Heart left ventricle (tissue), 16 donors: ENCODE measurements at regions not wholly inside any gene's neighbourhood (a gene's known extent, or its start where the extent isn't known, plus 50 kb on each side); places are given as distances from the start of the nearest gene placed in this dataset.
A peak's percentile ranks its signal among the peaks of the same experiment; 100 is the strongest.
"Not testable (repeated sequence)": the region's sequence is repeated elsewhere in the genome, so short reads cannot be mapped to it uniquely, and the experiment has no call there.

Experiments used
- ATAC-seq, 4 donors: fragments of 200-7000 bp; cut with Tn5 transposase; one replicate each; pipeline ENCODE4 v1.9.1; 2020 to 2022; ENCODE audit warnings: moderate library complexity in 4 of 4, mild to moderate bottlenecking in 3 of 4, moderate number of reproducible peaks in 1 of 4
- DNase-seq, 5 donors: peaks; one replicate each; pipeline ENCODE4 v3.0.0-alpha.2; 2020
- H3K27ac ChIP-seq, 12 donors: fragments of 200-600 bp; sonication (generic) in 4 of 12; one replicate each; pipeline versions ENCODE4 v1.5.0 to v1.8.0; 2016 to 2022; ENCODE audit warnings: mild to moderate bottlenecking in 2 of 12
- H3K27me3 ChIP-seq, 9 donors: fragments of 200-600 bp; sonication (generic) in 2 of 9; one replicate each; pipeline versions ENCODE4 v1.5.1 to v1.8.0; 2016 to 2022; ENCODE audit warnings: mild to moderate bottlenecking in 3 of 9
- H3K36me3 ChIP-seq, 9 donors: fragments of 200-600 bp; sonication (generic) in 2 of 9; one replicate each; pipeline versions ENCODE4 v1.5.0 to v1.8.0; 2018 to 2022; ENCODE audit warnings: mild to moderate bottlenecking in 2 of 9
- H3K4me1 ChIP-seq, 12 donors: fragments of 200-600 bp; sonication (generic) in 4 of 12; one replicate each; pipeline versions ENCODE4 v1.5.0 to v1.8.0; 2016 to 2022; ENCODE audit warnings: mild to moderate bottlenecking in 3 of 12
- H3K4me3 ChIP-seq, 12 donors: fragments of 200-600 bp; sonication (generic) in 4 of 12; one replicate each; pipeline versions ENCODE4 v1.5.0 to v1.8.0; 2017 to 2022; ENCODE audit warnings: mild to moderate bottlenecking in 9 of 12, moderate library complexity in 4 of 12
- H3K9me3 ChIP-seq, 12 donors: fragments of 200-600 bp; sonication (generic) in 4 of 12; one replicate each; pipeline versions ENCODE4 v1.5.0 to v1.8.0; 2016 to 2022; ENCODE audit warnings: mild to moderate bottlenecking in 1 of 12
- POLR2A ChIP-seq, 2 donors: fragments of 450-650 bp; IDR thresholded peaks; one replicate each; pipeline ENCODE4 v1.6.1; 2017; ENCODE audit warnings: antibody characterized with exemption in 2 of 2, mild to moderate bottlenecking in 2 of 2, moderate library complexity in 2 of 2
- WGBS, 4 donors: extraction: QIAGEN DNeasy Blood & Tissue Kit in 2 of 4; methylation state at CpG; one replicate each; pipeline versions ENCODE4 v1.1.5 to v1.1.7; 2013 to 2018; 5-methylcytosine and 5-hydroxymethylcytosine counted together
- intact Hi-C, 10 donors: fragments of 100-400 bp; cut with DNase I; formaldehyde crosslinking; loops; one replicate each; pipeline versions ENCODE4 v1.11.1 to v1.14.2; 2022
- TF ChIP-seq, protein P1 (sequence below), 12 donors: fragments of 200-600 bp; sonication (generic) in 4 of 12; IDR thresholded peaks; one replicate each; pipeline versions ENCODE4 v1.5.0 to v1.8.0; 2018 to 2022; ENCODE audit warnings: antibody characterized with exemption in 12 of 12, mild to moderate bottlenecking in 5 of 12
- donor health status: ischemic (EF 13 %, LVEDD 7.1; RV severe dilation, severe dysfunction).
- donor health status: healthy with polysubstance abuse.
- donor health status: DM: no; HTN: yes; CAD: no.
- donor health status: DM: no; HTN: no; CAD: no.
- donor health status: ischemic (EF 25% LVEDD 6.9; RV normal size, moderate dysfunction).
- donor health status: ischemic (EF 25% LVEDD 5.7; RV mildly dilated, moderate dysfunction).
- donor health status: healthy.
- donor health status: DM: yes; HTN: yes; CAD: no.
- donor health status: ischemic (EF 35%, LVEDD 5.7; RV mildly dilated, moderate dysfunction).
- donor health status: nonischemic (EF 11% LVEDD 7.7; RV severe dilation, severe dysfunction).
- donor health status: DM: yes; HTN: yes; CAD: no.
- donor health status: PGD.
- donor health status: ischemic (EF 29% LVEDD 5.4; RV normal size, mild dysfunction).
- donor health status: nonischemic (EF 23%, LVEDD 6.1; RV moderate dilation, normal function).

DNA sequence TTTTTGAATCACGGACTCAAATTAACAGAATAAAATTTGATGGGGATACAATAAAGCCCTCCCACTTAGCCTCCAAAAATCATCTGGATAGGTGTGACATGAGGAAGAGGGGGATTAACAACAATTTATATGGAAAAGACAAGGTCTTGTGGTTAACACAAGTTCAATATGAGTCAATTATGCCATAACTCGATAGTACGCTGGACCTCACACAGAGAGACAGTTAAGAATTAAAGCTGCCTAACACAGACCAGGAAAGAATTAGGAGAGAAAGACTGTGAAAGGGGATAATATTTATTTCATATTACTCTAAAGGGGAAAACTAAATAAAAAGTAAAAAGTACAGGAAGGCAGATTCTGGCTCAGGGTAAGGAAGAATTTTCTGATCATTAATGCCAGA lies 243.7 kb upstream of the LYPLAL1 start:
- no peak for DNase-seq
- TF ChIP-seq POLR2A (IDR thresholded peaks at IDR 0.05): no peak
- TF ChIP-seq, protein P1, sequence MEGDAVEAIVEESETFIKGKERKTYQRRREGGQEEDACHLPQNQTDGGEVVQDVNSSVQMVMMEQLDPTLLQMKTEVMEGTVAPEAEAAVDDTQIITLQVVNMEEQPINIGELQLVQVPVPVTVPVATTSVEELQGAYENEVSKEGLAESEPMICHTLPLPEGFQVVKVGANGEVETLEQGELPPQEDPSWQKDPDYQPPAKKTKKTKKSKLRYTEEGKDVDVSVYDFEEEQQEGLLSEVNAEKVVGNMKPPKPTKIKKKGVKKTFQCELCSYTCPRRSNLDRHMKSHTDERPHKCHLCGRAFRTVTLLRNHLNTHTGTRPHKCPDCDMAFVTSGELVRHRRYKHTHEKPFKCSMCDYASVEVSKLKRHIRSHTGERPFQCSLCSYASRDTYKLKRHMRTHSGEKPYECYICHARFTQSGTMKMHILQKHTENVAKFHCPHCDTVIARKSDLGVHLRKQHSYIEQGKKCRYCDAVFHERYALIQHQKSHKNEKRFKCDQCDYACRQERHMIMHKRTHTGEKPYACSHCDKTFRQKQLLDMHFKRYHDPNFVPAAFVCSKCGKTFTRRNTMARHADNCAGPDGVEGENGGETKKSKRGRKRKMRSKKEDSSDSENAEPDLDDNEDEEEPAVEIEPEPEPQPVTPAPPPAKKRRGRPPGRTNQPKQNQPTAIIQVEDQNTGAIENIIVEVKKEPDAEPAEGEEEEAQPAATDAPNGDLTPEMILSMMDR (IDR thresholded peaks at IDR 0.05): no peak
- 89 to 96% (median 94%) methylated on average over 3 of the region's 3 CpGs for WGBS, 4 donors

DNA sequence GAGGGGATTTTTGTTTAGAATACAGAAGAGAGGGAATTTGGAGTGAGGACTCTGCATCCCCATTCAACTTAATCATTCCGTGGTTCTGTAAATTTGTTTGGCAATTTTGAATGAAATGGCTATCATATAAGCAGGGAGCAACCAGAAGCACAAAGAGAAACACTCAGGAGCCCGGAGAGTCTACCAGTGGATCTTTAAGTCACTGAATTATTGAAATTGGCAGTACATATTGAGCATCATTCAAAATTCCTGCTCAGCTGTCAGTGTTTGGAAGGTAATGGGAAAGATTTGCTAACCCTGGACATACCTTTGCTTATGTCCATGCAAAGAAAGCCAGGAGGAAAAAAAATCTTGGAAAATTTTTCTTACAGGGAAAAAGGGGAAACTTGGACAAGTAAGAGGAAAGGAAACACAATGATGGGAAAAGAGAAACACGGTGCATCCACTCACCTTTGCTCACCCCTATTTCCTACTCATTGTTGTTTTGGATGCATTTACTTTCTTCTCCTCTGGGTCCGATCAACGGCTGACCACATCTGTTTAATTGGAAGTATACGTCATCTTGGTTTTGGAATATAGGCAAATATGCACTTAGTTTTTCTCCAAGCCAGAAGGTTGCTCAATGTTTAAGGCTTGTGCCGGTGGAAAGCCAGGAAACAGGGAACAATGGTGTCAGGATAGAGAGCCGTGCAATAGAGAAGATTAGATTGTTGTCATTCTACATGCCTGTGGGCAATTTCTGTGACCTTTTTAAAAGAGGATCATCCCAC lies 243.0 kb upstream of the LYPLAL1 start:
- peaks cover 0 to 7% (median 0%) of the 10 kb centered on the region in 12 donors for H3K4me1 ChIP-seq
- DNase-seq (no peak), ATAC-seq (peak in 1 of 4 donors; percentile 44)
- WGBS, 4 donors: 54 to 70% (median 57%) methylated on average over 8 of the region's 8 CpGs
- intact Hi-C loops: no loop called here
- peaks cover 0 to 9% (median 2%) of the 10 kb centered on the region in 12 donors for H3K9me3 ChIP-seq
- no peaks in the 10 kb centered on the region for H3K36me3 ChIP-seq
- H3K27ac ChIP-seq: no peak overlapping the region
- no peak overlapping the region for H3K4me3 ChIP-seq
- TF ChIP-seq, protein P1 (IDR thresholded peaks at IDR 0.05): no peak
- no peak for TF ChIP-seq POLR2A (IDR thresholded peaks at IDR 0.05)
- no peaks in the 10 kb centered on the region for H3K27me3 ChIP-seq

More for the DNA sequence above, 243.7 kb upstream of the LYPLAL1 start:
- Histone ChIP-seq H3K36me3 (no peaks in the 10 kb centered on the region), H3K4me3 (no peak overlapping the region), H3K9me3 (peaks cover 0 to 2% (median 0%) of the 10 kb centered on the region in 12 donors), H3K27ac (no peak overlapping the region), H3K27me3 (no peaks in the 10 kb centered on the region), H3K4me1 (peaks cover 0 to 7% (median 0%) of the 10 kb centered on the region in 12 donors)
- ATAC-seq: no peak
- intact Hi-C loops: no loop called here

DNA sequence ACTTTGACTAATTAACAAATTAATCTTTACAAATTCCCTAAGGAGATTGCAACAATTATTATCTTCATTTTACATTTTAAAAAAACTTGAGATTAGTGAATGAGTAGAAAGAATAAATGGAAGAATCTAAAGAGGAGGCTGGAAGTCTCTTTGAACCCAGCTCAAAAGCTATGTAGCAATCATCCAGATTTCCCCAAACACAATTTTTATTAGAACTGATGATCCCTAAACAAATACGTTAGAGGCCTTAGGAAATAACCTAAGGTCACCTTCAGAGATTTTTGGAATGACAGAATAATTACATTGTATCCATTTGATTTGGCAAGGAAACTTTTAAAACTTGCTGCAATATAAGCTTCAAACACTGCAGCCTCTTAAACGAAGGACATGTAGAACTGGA lies 242.4 kb upstream of the LYPLAL1 start:
- Histone ChIP-seq H3K4me3 (no peak overlapping the region), H3K36me3 (no peaks in the 10 kb centered on the region), H3K9me3 (peaks cover 0 to 15% (median 2%) of the 10 kb centered on the region in 12 donors), H3K27ac (no peak overlapping the region), H3K27me3 (no peaks in the 10 kb centered on the region), H3K4me1 (peaks cover 0 to 7% (median 0%) of the 10 kb centered on the region in 12 donors)
- no peak for ATAC-seq
- WGBS, 4 donors: 71 to 81% (median 75%) methylated on average over 2 of the region's 2 CpGs
- DNase-seq: no peak
- no peak for TF ChIP-seq POLR2A (IDR thresholded peaks at IDR 0.05)
- TF ChIP-seq, protein P1 (IDR thresholded peaks at IDR 0.05): no peak
- intact Hi-C loops: no loop called here

DNA sequence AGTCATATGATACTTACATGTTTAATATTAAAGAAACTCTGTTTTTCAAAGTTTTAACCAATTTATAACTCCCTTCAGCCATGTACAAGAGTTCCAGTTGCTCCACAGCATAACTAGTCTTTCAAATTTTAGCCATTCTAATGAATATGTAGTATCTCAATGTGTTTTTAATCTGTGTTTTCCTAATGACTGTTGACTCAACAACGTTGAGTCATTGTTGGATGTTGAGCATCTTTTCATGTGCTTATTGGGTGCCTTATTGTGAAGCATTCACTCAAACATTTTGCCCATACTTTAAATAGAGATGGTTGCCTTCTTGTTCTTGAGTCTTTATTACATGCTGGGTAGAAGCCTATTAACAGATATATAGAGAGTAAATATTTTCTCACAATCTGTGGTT lies 240.2 kb upstream of the LYPLAL1 start:
- H3K4me1 ChIP-seq: peaks cover 0 to 7% (median 0%) of the 10 kb centered on the region in 12 donors
- H3K27ac ChIP-seq: no peak overlapping the region
- H3K4me3 ChIP-seq: no peak overlapping the region
- 38 to 69% (median 42%) methylated on average over 1 of the region's 1 CpG for WGBS, 4 donors
- H3K27me3 ChIP-seq: no peaks in the 10 kb centered on the region
- peaks cover 0 to 17% (median 2%) of the 10 kb centered on the region in 12 donors for H3K9me3 ChIP-seq
- no peaks in the 10 kb centered on the region for H3K36me3 ChIP-seq
- ATAC-seq: no peak
- intact Hi-C loops: no loop called here
- DNase-seq: no peak
- TF ChIP-seq, protein P1 (IDR thresholded peaks at IDR 0.05): no peak
- no peak for TF ChIP-seq POLR2A (IDR thresholded peaks at IDR 0.05)

DNA sequence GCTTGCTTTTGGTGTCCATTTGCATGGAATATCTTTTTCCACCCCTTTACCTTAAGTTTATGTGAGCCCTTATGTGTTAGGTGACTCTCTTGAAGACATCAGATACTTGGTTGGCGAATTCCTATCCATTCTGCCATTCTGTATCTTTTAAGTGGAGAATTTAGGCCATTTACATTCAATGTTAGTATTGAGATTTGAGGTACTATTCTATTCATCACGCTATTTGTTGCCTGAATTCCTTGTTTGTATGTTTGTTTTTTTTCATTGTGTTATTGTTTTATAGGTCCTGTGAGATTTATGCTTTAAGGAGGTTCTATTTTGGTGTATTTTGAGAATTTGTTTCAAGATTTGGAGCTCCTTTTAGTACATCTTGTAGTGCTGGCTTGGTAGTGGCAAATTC lies 238.3 kb upstream of the LYPLAL1 start:
- H3K27me3 ChIP-seq, ATAC-seq, H3K27ac ChIP-seq, H3K4me1 ChIP-seq, H3K36me3 ChIP-seq, H3K4me3 ChIP-seq, intact Hi-C loops, DNase-seq: not testable (repeated sequence)
- 90 to 98% (median 94%) methylated on average over 2 of the region's 2 CpGs for WGBS, 4 donors
- peaks cover 0 to 30% (median 2%) of the 10 kb centered on the region in 12 donors for H3K9me3 ChIP-seq
